ENCODE measurements at regions not wholly inside any gene's neighbourhood (a gene's known extent, or its start where the extent isn't known, plus 50 kb on each side); places are given as distances from the start of the nearest gene placed in this dataset.

DNA sequence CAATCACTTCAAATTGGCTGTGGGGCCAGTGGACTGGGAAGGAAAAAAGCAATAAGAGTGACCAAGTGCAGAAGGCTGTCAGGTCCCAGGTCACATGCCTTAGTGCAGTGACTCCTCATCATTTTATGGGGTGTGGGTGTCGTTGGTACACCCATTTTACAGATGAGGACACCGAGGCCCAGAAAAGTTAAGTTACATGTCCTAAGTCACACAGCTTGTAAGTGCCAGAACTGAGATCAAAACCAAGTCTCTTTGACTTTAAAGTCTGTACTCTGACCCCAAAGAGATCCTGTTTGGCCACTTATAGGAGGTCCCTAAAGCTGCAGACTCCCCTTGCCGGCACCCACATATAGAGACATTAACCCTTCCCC is 63.0 kb upstream of the POLG start:
- H3K4me3 ChIP-seq (ENCODE audit: low read depth, low read length): no peak overlapping the region
- H3K36me3 ChIP-seq: peaks cover 27% of the 10 kb centered on the region
- peaks cover 4% of the 10 kb centered on the region; the same call in 1 of the 2 replicates for H3K4me1 ChIP-seq
- no peaks in the 10 kb centered on the region for H3K9me3 ChIP-seq
- TF ChIP-seq, protein P1, sequence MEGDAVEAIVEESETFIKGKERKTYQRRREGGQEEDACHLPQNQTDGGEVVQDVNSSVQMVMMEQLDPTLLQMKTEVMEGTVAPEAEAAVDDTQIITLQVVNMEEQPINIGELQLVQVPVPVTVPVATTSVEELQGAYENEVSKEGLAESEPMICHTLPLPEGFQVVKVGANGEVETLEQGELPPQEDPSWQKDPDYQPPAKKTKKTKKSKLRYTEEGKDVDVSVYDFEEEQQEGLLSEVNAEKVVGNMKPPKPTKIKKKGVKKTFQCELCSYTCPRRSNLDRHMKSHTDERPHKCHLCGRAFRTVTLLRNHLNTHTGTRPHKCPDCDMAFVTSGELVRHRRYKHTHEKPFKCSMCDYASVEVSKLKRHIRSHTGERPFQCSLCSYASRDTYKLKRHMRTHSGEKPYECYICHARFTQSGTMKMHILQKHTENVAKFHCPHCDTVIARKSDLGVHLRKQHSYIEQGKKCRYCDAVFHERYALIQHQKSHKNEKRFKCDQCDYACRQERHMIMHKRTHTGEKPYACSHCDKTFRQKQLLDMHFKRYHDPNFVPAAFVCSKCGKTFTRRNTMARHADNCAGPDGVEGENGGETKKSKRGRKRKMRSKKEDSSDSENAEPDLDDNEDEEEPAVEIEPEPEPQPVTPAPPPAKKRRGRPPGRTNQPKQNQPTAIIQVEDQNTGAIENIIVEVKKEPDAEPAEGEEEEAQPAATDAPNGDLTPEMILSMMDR (IDR thresholded peaks at IDR 0.05; ENCODE audit: low read depth, low read length): no peak
- H3K27me3 ChIP-seq: no peaks in the 10 kb centered on the region
- DNase-seq: no peak

DNA sequence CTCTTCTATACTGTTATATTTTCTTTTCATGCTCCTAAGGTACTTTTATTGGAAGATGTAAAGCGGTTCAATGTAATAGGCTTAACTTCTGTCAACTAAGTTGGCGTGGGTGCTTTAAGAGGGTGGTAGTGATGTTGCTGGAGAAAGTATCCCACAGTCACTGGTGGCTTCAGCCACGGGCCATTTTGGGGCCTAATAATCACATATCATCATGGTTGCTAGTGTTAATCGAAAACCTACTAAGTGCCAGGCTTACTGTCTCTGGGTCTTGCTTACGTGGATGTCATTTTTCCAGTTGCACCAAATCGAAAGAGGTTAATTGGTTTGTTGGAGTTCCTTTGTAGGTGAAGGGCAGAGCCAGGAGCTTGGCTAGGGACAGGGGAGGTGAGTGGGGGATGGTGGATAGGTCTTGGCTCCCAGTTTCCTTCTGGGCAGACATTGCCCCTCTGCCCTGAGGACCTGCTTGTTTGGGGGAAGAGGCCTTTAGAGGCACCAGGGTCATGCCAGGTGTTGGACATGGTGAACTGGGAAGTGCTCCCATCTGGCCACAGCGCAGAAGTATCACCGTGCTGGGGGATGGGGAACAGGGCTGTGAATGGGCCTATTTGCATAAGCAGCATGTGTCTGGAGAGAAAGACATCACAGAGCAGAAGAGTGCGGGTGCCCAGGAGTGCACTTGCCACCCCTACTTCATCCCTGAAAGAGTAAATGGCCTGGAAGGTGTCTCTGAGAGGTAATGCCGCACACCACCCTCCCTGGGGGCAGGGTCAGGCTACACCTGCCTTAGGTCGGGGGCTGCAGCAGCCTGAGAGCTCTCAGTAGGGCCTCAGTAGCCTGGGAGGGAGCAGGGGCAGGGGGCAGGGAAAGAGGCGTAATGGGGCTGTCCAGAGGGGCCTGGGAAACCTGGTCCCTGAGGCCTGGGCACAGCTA is 62.4 kb upstream of the POLG start:
- no peak overlapping the region for H3K4me3 ChIP-seq (ENCODE audit: low read depth, low read length)
- no peaks in the 10 kb centered on the region for H3K27me3 ChIP-seq
- H3K4me1 ChIP-seq: peaks cover 4% of the 10 kb centered on the region; the same call in 1 of the 2 replicates
- peaks cover 27% of the 10 kb centered on the region for H3K36me3 ChIP-seq
- H3K9me3 ChIP-seq: no peaks in the 10 kb centered on the region
- TF ChIP-seq, protein P1 (IDR thresholded peaks at IDR 0.05; ENCODE audit: low read depth, low read length): no peak
- no peak for DNase-seq

DNA sequence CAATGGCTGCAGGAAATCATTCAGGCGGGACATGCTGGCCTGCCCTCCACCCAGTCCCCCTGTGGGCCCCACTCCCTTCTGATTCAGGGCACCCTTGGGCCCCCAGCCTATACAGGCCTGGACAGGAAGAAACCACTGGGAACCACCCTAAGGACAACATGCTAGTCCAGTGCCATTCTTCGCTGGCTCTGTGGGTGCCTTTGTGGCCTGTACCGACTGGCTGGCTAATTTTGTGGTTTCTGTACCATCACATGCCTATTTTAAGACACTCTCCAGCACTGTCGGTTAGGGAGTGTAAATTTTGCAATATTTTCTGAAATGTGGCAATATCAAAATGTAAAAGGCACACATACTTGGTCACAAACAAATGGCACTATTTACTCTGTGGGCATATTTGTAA is 61.4 kb upstream of the POLG start:
- H3K9me3 ChIP-seq: no peaks in the 10 kb centered on the region
- DNase-seq: no peak
- H3K27me3 ChIP-seq: no peaks in the 10 kb centered on the region
- H3K4me3 ChIP-seq (ENCODE audit: low read depth, low read length): no peak overlapping the region
- peaks cover 4% of the 10 kb centered on the region; the same call in 1 of the 2 replicates for H3K4me1 ChIP-seq
- H3K36me3 ChIP-seq: peaks cover 31% of the 10 kb centered on the region
- TF ChIP-seq, protein P1 (IDR thresholded peaks at IDR 0.05; ENCODE audit: low read depth, low read length): no peak

- TF ChIP-seq, protein P1 (IDR thresholded peaks at IDR 0.05; ENCODE audit: low read depth, low read length): no peak
- no peaks in the 10 kb centered on the region for H3K27me3 ChIP-seq
These were observed 60.8 kb upstream of the POLG start for GRCh38 chr15:89395461-89395871.

GRCh38 chr15:89395031-89395430 is 60.4 kb upstream of the POLG start:
- Histone ChIP-seq H3K27me3 (no peaks in the 10 kb centered on the region), H3K36me3 (peaks cover 35% of the 10 kb centered on the region)
- TF ChIP-seq, protein P1 (IDR thresholded peaks at IDR 0.05; ENCODE audit: low read depth, low read length): no peak

More at GRCh38 chr15:89395461-89395871, 60.8 kb upstream of the POLG start:
- peaks cover 7% of the 10 kb centered on the region for H3K4me1 ChIP-seq
- DNase-seq: no peak
- H3K9me3 ChIP-seq: no peaks in the 10 kb centered on the region
- H3K4me3 ChIP-seq (ENCODE audit: low read depth, low read length): no peak overlapping the region
- peaks cover 34% of the 10 kb centered on the region for H3K36me3 ChIP-seq

DNA sequence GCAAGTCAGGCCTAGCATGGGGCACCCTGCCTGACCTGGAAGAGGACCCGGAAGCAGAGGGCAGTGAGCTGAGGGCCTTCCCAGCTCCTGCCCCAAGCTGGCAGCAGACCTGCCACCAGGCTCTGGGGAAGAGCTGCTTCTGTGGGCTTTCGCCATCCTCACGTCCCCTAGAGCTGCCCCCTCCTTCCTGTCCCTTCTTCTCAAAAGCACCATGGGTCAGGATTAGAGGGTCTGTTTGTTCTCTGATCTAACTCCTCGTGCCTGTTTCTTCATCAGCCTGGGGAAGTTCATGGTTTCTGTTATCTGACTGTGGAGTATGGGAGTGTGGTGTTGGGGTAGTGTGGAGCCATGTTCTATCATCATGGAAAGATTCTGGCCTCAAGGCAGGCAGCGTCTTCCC is 58.4 kb upstream of the POLG start:
- Histone ChIP-seq H3K4me1 (peaks cover 20% of the 10 kb centered on the region), H3K9me3 (no peaks in the 10 kb centered on the region), H3K27me3 (no peaks in the 10 kb centered on the region), H3K36me3 (peaks cover 53% of the 10 kb centered on the region), H3K4me3 (ENCODE audit: low read depth, low read length) (no peak overlapping the region)
- TF ChIP-seq, protein P1 (IDR thresholded peaks at IDR 0.05; ENCODE audit: low read depth, low read length): no peak
- DNase-seq: no peak

More at GRCh38 chr15:89395031-89395430, 60.4 kb upstream of the POLG start:
- peaks cover 9% of the 10 kb centered on the region for H3K4me1 ChIP-seq
- DNase-seq: no peak
- no peak overlapping the region for H3K4me3 ChIP-seq (ENCODE audit: low read depth, low read length)
- no peaks in the 10 kb centered on the region for H3K9me3 ChIP-seq
